ENCODE measurements at regions not wholly inside any gene's neighbourhood (a gene's known extent, or its start where the extent isn't known, plus 50 kb on each side); places are given as distances from the start of the nearest gene placed in this dataset.

- peaks cover 0 to 1% (median 0%) of the 10 kb centered on the region in 4 donors for H3K4me1 Mint-ChIP-seq
- peaks cover 0 to 18% (median 2%) of the 10 kb centered on the region in 5 donors for H3K27me3 Mint-ChIP-seq
- no peaks in the 10 kb centered on the region for H3K9me3 Mint-ChIP-seq
- H3K36me3 Mint-ChIP-seq: no peaks in the 10 kb centered on the region
- POLR2A ChIA-PET: no interaction called here
- H3K4me3 Mint-ChIP-seq: no peak overlapping the region
- DNase-seq (no peak), ATAC-seq (no peak)
- H3K27ac Mint-ChIP-seq: no peak overlapping the region
These were observed 203.8 kb downstream of the SNX19 start for GRCh38 chr11:130712480-130712879.

GRCh38 chr11:130715085-130715876, 201.0 kb downstream of the SNX19 start:
- H3K4me1 Mint-ChIP-seq: peaks cover 0 to 1% (median 0%) of the 10 kb centered on the region in 4 donors
- no peak overlapping the region for H3K4me3 Mint-ChIP-seq
- H3K27ac Mint-ChIP-seq: no peak overlapping the region
- DNase-seq (no peak), ATAC-seq (no peak)
- no peaks in the 10 kb centered on the region for H3K9me3 Mint-ChIP-seq
- POLR2A ChIA-PET: no interaction called here
- peaks cover 0 to 14% (median 0%) of the 10 kb centered on the region in 5 donors for H3K27me3 Mint-ChIP-seq
- H3K36me3 Mint-ChIP-seq: no peaks in the 10 kb centered on the region

GRCh38 chr11:130715877-130716220, 200.4 kb downstream of the SNX19 start:
- Mint-ChIP-seq H3K4me3 (no peak overlapping the region), H3K27ac (no peak overlapping the region), H3K36me3 (no peaks in the 10 kb centered on the region), H3K27me3 (peaks cover 0 to 14% (median 0%) of the 10 kb centered on the region in 5 donors), H3K4me1 (peaks cover 0 to 1% (median 0%) of the 10 kb centered on the region in 4 donors), H3K9me3 (no peaks in the 10 kb centered on the region)
- ATAC-seq: no peak
- DNase-seq: no peak
- POLR2A ChIA-PET: no interaction called here

- Mint-ChIP-seq H3K4me3 (no peak overlapping the region), H3K36me3 (no peaks in the 10 kb centered on the region), H3K27me3 (peaks cover 0 to 19% (median 3%) of the 10 kb centered on the region in 5 donors), H3K27ac (no peak overlapping the region), H3K9me3 (no peaks in the 10 kb centered on the region), H3K4me1 (peaks cover 0 to 1% (median 0%) of the 10 kb centered on the region in 4 donors)
- ATAC-seq (no peak), DNase-seq (no peak)
- POLR2A ChIA-PET: no interaction called here
These were observed 198.2 kb downstream of the SNX19 start for GRCh38 chr11:130718120-130718519.

DNA sequence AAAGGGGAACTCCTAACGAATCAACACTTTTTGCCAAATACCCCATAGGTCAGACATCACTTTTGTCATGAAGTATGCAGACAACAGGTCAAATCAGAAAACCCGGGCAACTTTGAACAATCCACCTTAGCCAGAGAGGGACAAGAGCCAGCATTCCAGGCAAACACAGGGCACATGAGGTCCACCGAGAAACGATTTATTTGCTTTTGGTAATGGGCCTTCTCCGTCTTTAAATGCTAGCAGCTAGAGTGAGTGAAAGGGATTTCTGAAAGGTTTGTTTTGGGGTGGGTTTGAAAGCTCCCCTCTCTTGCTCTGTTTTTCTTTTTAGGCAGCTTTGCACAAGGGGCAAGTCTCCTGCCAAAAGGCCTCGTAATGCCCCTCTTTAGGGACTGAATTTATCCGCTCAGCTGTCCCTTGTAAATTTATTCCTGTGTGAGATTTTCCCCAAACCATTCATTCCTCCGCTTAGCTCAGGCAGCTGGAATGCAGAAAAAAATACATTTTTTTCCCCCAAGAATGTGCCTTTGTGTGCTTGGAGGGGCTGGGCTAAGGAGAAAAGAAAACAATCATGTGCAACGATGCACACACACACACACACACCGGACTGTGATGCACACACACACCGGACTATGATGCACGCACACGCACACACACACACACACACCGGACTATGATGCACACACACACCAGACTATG, 196.9 kb downstream of the SNX19 start:
- Mint-ChIP-seq H3K4me1 (no peaks in the 10 kb centered on the region), H3K27me3 (peaks cover 1 to 16% (median 3%) of the 10 kb centered on the region in 5 donors), H3K9me3 (no peaks in the 10 kb centered on the region), H3K36me3 (no peaks in the 10 kb centered on the region), H3K4me3 (no peak overlapping the region), H3K27ac (no peak overlapping the region)
- DNase-seq: no peak
- no peak for ATAC-seq
- POLR2A ChIA-PET: no interaction called here

DNA sequence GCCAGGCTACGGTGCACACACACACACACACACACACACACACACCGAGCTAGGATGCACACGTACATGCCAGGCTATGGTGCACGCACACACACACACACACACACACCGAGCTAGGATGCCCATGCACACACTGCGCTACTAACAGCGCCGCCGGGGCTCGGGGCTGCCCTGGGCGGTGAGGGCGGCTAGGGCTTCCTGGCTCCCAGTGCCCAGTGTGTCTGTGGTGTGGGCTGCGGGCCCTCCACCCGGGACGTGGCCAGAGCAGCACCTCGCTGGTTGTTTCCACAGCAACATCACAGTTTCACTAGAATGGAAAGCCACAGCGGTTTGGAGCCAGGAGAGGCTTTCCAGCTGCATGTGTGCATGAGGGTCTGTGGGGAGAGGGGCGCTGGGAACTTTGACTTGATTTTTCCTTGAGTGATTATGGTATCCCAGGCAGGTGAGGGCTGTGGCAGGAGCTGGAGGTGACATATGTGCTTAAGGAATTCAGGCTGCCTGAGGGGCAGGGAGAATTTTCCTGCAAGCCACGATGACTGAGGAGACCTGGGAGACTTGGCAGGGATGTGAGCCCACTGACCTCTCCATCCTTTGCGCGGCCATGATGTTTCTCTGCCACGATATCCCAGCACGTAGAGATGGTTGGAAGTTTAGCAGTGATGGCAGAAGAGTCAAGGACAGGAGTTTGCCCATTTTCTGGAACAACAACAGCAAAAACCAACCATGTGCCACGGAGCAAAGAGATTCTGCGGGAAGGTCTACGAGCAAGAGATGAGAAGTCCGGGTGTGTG, 195.9 kb downstream of the SNX19 start:
- no peak for ATAC-seq
- H3K27ac Mint-ChIP-seq: peak overlapping the region in 1 of 10 donors; percentile 77
- POLR2A ChIA-PET: no interaction called here
- H3K27me3 Mint-ChIP-seq: peaks cover 1 to 18% (median 5%) of the 10 kb centered on the region in 5 donors
- H3K36me3 Mint-ChIP-seq: no peaks in the 10 kb centered on the region
- H3K9me3 Mint-ChIP-seq: peaks cover 0 to 2% (median 0%) of the 10 kb centered on the region in 9 donors
- H3K4me1 Mint-ChIP-seq: no peaks in the 10 kb centered on the region
- no peak overlapping the region for H3K4me3 Mint-ChIP-seq
- no peak for DNase-seq

DNA sequence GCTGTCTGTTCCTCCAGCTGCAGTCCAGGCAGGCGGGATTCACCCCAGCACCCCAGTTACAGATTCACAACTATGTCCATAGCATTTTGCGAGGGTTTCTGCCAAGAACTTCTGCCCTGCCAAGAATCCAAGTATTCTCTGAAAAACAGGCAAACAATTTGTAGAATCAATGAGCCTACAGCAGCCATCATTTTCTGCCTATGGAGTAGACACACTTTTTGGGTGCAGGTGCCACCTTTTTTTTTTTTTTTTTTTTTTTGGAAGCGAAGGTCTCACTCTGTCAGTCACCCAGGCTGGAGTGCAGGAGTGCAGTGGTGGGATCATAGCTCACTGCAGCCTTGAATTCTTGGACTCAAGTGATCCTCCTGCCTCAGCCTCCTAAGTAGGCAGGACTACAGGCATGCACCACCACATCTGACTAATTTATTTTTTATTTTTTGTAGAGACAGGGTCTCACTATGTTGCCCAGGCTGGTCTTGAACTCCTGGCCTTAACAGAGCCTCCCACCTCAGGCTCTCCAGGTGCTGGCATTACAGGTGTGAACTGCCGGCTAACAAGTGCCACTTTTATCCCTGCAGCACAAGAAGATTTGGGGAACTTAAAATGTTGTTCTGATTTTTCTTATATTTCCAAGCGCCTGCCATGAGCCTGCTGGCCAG, 195.1 kb downstream of the SNX19 start:
- H3K27ac Mint-ChIP-seq: no peak overlapping the region
- no peaks in the 10 kb centered on the region for H3K4me1 Mint-ChIP-seq
- peaks cover 0 to 2% (median 0%) of the 10 kb centered on the region in 9 donors for H3K9me3 Mint-ChIP-seq
- no peak overlapping the region for H3K4me3 Mint-ChIP-seq
- POLR2A ChIA-PET: no interaction called here
- H3K27me3 Mint-ChIP-seq: peaks cover 1 to 22% (median 8%) of the 10 kb centered on the region in 5 donors
- ATAC-seq (no peak), DNase-seq (no peak)
- H3K36me3 Mint-ChIP-seq: no peaks in the 10 kb centered on the region

GRCh38 chr11:130721736-130722135, 194.5 kb downstream of the SNX19 start:
- H3K27me3 Mint-ChIP-seq: peaks cover 1 to 21% (median 8%) of the 10 kb centered on the region in 5 donors
- H3K27ac Mint-ChIP-seq: no peak overlapping the region
- no peak overlapping the region for H3K4me3 Mint-ChIP-seq
- POLR2A ChIA-PET: no interaction called here
- no peaks in the 10 kb centered on the region for H3K36me3 Mint-ChIP-seq
- DNase-seq (no peak), ATAC-seq (no peak)
- H3K4me1 Mint-ChIP-seq: no peaks in the 10 kb centered on the region
- peaks cover 0 to 2% (median 0%) of the 10 kb centered on the region in 9 donors for H3K9me3 Mint-ChIP-seq

DNA sequence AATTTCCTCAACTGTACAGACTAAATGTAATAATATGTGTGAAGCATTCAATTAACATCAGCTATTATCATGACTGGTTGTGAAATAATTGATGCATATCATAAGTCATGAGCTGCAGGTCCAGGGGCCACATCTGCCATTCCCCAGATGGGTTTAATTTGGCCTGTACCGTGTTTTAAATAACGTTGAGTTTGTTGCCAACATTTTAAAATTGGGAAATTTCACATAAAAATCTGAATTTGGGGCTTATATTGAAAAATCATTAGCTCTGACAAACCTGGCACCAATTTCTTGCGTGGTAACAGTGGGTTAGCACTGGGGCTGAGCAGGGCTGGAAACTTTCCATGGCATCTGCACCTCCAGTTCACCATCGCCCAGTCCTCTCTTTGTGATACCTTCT, 193.9 kb downstream of the SNX19 start:
- Mint-ChIP-seq H3K4me3 (no peak overlapping the region), H3K4me1 (no peaks in the 10 kb centered on the region), H3K27ac (no peak overlapping the region), H3K9me3 (peaks cover 0 to 2% (median 0%) of the 10 kb centered on the region in 9 donors), H3K27me3 (peaks cover 4 to 17% (median 9%) of the 10 kb centered on the region in 5 donors), H3K36me3 (no peaks in the 10 kb centered on the region)
- POLR2A ChIA-PET: no interaction called here
- DNase-seq (no peak), ATAC-seq (no peak)

- H3K27ac Mint-ChIP-seq: no peak overlapping the region
- peaks cover 2 to 14% (median 9%) of the 10 kb centered on the region in 9 donors for H3K9me3 Mint-ChIP-seq
- H3K4me3 Mint-ChIP-seq: no peak overlapping the region
- no peaks in the 10 kb centered on the region for H3K4me1 Mint-ChIP-seq
- DNase-seq (no peak), ATAC-seq (no peak)
- H3K36me3 Mint-ChIP-seq: peaks cover 0 to 6% (median 0%) of the 10 kb centered on the region in 3 donors
- H3K27me3 Mint-ChIP-seq: peaks cover 4 to 23% (median 12%) of the 10 kb centered on the region in 5 donors
- POLR2A ChIA-PET: no interaction called here
These were observed 190.7 kb downstream of the SNX19 start for GRCh38 chr11:130725421-130726233.

DNA sequence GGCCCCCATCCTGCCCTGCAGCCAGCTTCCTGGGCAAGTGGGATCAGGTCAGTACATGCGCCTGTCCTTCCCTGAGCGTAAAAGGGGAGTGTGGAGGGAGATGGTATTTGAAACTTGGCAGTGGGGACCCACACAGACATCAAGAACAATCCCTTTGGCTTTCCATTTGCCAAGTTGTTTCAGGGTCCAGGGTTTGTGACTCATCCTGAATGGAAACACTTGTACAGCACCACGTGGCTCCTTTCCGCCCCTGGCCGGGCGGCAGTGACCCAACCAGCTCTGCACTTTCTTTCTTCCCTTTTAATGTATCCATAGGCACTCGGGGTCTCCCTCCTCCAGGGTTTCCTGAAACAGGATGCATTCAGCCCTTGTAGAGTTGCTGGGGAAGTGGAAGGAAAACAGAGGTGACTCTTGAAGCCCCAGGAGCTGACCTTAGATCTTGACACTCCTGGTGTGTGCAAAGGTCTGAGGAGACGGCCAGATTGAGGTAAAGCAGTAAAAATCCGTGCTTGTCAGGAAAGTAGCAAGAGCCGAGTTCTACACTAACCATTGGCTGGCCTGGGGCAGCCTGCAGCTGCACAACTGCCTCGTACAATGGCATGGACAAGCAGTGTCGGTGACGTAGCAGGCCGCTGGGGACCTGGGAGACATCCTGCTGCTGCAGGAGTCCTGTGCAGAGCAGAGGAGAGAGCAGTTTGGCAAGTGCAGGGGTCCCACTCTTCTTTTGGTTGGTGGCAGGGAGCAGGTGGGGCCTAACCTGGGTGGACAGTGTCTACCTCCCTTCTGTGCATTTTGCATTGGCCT, 189.8 kb downstream of the SNX19 start:
- Mint-ChIP-seq H3K27ac (no peak overlapping the region), H3K27me3 (peaks cover 4 to 26% (median 12%) of the 10 kb centered on the region in 5 donors), H3K4me3 (no peak overlapping the region), H3K9me3 (peaks cover 2 to 21% (median 11%) of the 10 kb centered on the region in 9 donors), H3K4me1 (no peaks in the 10 kb centered on the region), H3K36me3 (peaks cover 0 to 9% (median 0%) of the 10 kb centered on the region in 3 donors)
- POLR2A ChIA-PET: no interaction called here
- ATAC-seq (no peak), DNase-seq (no peak)
